BLaER1 treated with 17β-estradiol and CSF1 and Interleukin-3, amounts not matched to agents 10 nM and 100 nM (cell line): ENCODE measurements at regions not wholly inside any gene's neighbourhood (a gene's known extent, or its start where the extent isn't known, plus 50 kb on each side); places are given as distances from the start of the nearest gene placed in this dataset.
A peak's percentile ranks its signal among the peaks of the same experiment; 100 is the strongest.
"Not testable (repeated sequence)": the region's sequence is repeated elsewhere in the genome, so short reads cannot be mapped to it uniquely, and the experiment has no call there.

Experiments
- H3K27ac ChIP-seq, 11 experiments: shearing (Covaris generic); formaldehyde crosslinking; 2 replicates each; pipeline ENCODE4 v1.8.1; 2022
- H3K27me3 ChIP-seq, 11 experiments: shearing (Covaris generic); formaldehyde crosslinking; 2 replicates each; pipeline ENCODE4 v1.8.1; 2022
- H3K36me3 ChIP-seq, 11 experiments: shearing (Covaris generic); formaldehyde crosslinking; 2 replicates each; pipeline ENCODE4 v1.8.1; 2022
- H3K4me1 ChIP-seq, 10 experiments: shearing (Covaris generic); formaldehyde crosslinking; 2 replicates each; pipeline ENCODE4 v1.8.1; 2022
- H3K4me2 ChIP-seq, 11 experiments: shearing (Covaris generic); formaldehyde crosslinking; 2 replicates each; pipeline ENCODE4 v1.8.1; 2022
- H3K4me3 ChIP-seq, 10 experiments: shearing (Covaris generic); formaldehyde crosslinking; 2 replicates each; pipeline ENCODE4 v1.8.1; 2022
- H3K9ac ChIP-seq, 11 experiments: shearing (Covaris generic); formaldehyde crosslinking; 2 replicates each; pipeline ENCODE4 v1.8.1; 2022
- H3K9me3 ChIP-seq, 11 experiments: shearing (Covaris generic); formaldehyde crosslinking; replicated peaks in 1 of 11; 2 replicates each; pipeline ENCODE4 v1.8.1; 2022
- H4K20me1 ChIP-seq, 11 experiments: shearing (Covaris generic); formaldehyde crosslinking; 2 replicates each; pipeline ENCODE4 v1.8.1; 2022
- Cebpa-rat ChIP-seq, 11 experiments: shearing (Covaris generic); IDR thresholded peaks; 2 replicates each; pipeline ENCODE4 v1.8.1; 2022

- Histone ChIP-seq H3K27me3 (no peaks in the 10 kb centered on the region), H4K20me1 (no peaks in the 10 kb centered on the region), H3K27ac (no peak overlapping the region), H3K4me1 (peaks cover 4 to 23% (median 11%) of the 10 kb centered on the region in 10 experiments; a peak in 16 of 20 replicates), H3K4me2 (peak overlapping the region in 3 of 11 experiments; percentile 36 to 41 (median 40); a peak in 3 of 22 replicates), H3K9me3 (peaks cover 15 to 29% (median 22%) of the 10 kb centered on the region in 11 experiments), H3K4me3 (no peak overlapping the region), H3K9ac (no peak overlapping the region), H3K36me3 (no peaks in the 10 kb centered on the region)
- TF ChIP-seq Cebpa-rat (IDR thresholded peaks at IDR 0.05), result no peak
Measured at GRCh38 chr14:103233328-103233727, 100.7 kb upstream of the EIF5 start.

- peaks cover 30 to 44% (median 37%) of the 10 kb centered on the region in 11 experiments for H3K9me3 ChIP-seq
- not testable (repeated sequence) for H3K4me3 ChIP-seq, H4K20me1 ChIP-seq, H3K27me3 ChIP-seq, H3K27ac ChIP-seq, H3K9ac ChIP-seq, H3K4me2 ChIP-seq, H3K36me3 ChIP-seq
- H3K4me1 ChIP-seq, result peaks cover 4 to 23% (median 11%) of the 10 kb centered on the region in 10 experiments; a peak in 16 of 20 replicates
Measured at GRCh38 chr14:103234826-103235225, 99.2 kb upstream of the EIF5 start.

- H3K9me3 ChIP-seq, result peaks cover 37 to 50% (median 43%) of the 10 kb centered on the region in 11 experiments
- not testable (repeated sequence) for H3K9ac ChIP-seq, H3K27ac ChIP-seq, H4K20me1 ChIP-seq, H3K27me3 ChIP-seq, H3K36me3 ChIP-seq, H3K4me3 ChIP-seq
- peaks cover under 1 to 18% (median 9%) of the 10 kb centered on the region in 10 experiments; a peak in 16 of 20 replicates for H3K4me1 ChIP-seq
- H3K4me2 ChIP-seq, result peak overlapping the region in 3 of 11 experiments; percentile 3 to 62 (median 38); a peak in 2 of 22 replicates
Measured at GRCh38 chr14:103235506-103235905, 98.5 kb upstream of the EIF5 start.

- 0 out of 22 replicates have a peak, but pooled peaks cover 0 to 5% (median 0%) of the 10 kb centered on the region in 11 experiments for H3K36me3 ChIP-seq
- H3K9me3 ChIP-seq, result peaks cover 52 to 84% (median 69%) of the 10 kb centered on the region in 11 experiments
- H3K4me1 ChIP-seq, result peaks cover 0 to 10% (median 0%) of the 10 kb centered on the region in 10 experiments; a peak in 2 of 20 replicates
- no peaks in the 10 kb centered on the region for H3K27me3 ChIP-seq
- H3K9ac ChIP-seq, result no peak overlapping the region
- no peak overlapping the region; a peak in 1 of 20 replicates for H3K4me3 ChIP-seq
- no peak for TF ChIP-seq Cebpa-rat (IDR thresholded peaks at IDR 0.05)
- no peak overlapping the region for H3K4me2 ChIP-seq
- no peaks in the 10 kb centered on the region for H4K20me1 ChIP-seq
- H3K27ac ChIP-seq, result no peak overlapping the region
Measured at GRCh38 chr14:103239751-103240150, 94.3 kb upstream of the EIF5 start.

GRCh38 chr14:103241531-103241930, 92.5 kb upstream of the EIF5 start:
- H3K27me3 ChIP-seq, result no peaks in the 10 kb centered on the region
- H3K4me3 ChIP-seq, result no peak overlapping the region
- no peak for TF ChIP-seq Cebpa-rat (IDR thresholded peaks at IDR 0.05)
- no peak overlapping the region for H3K9ac ChIP-seq
- H3K9me3 ChIP-seq, result peaks cover 52 to 81% (median 64%) of the 10 kb centered on the region in 11 experiments
- H3K36me3 ChIP-seq, result 0 out of 22 replicates have a peak, but pooled peaks cover 0 to 5% (median 0%) of the 10 kb centered on the region in 11 experiments
- no peak overlapping the region for H3K4me2 ChIP-seq
- H3K27ac ChIP-seq, result no peak overlapping the region
- no peaks in the 10 kb centered on the region for H4K20me1 ChIP-seq
- H3K4me1 ChIP-seq, result 0 out of 20 replicates have a peak, but pooled peaks cover 0 to 4% (median 0%) of the 10 kb centered on the region in 10 experiments

- H3K4me2 ChIP-seq, result no peak overlapping the region
- no peak overlapping the region for H3K27ac ChIP-seq
- no peaks in the 10 kb centered on the region for H3K27me3 ChIP-seq
- 0 out of 20 replicates have a peak, but pooled peaks cover 0 to 4% (median 0%) of the 10 kb centered on the region in 10 experiments for H3K4me1 ChIP-seq
- no peak overlapping the region for H3K9ac ChIP-seq
- no peak for TF ChIP-seq Cebpa-rat (IDR thresholded peaks at IDR 0.05)
- no peaks in the 10 kb centered on the region for H4K20me1 ChIP-seq
- H3K4me3 ChIP-seq, result no peak overlapping the region
- H3K36me3 ChIP-seq, result 0 out of 22 replicates have a peak, but pooled peaks cover 0 to 5% (median 0%) of the 10 kb centered on the region in 11 experiments
- H3K9me3 ChIP-seq, result peaks cover 27 to 57% (median 43%) of the 10 kb centered on the region in 11 experiments
Measured at GRCh38 chr14:103243764-103244737, 90.0 kb upstream of the EIF5 start.

- H4K20me1 ChIP-seq, H3K36me3 ChIP-seq, H3K4me3 ChIP-seq, H3K27ac ChIP-seq, H3K4me1 ChIP-seq, H3K9ac ChIP-seq, H3K4me2 ChIP-seq, H3K27me3 ChIP-seq: not testable (repeated sequence)
- H3K9me3 ChIP-seq, result peaks cover 11 to 41% (median 28%) of the 10 kb centered on the region in 11 experiments
Measured at GRCh38 chr14:103245624-103246031, 88.4 kb upstream of the EIF5 start.

- no peak overlapping the region for H3K4me3 ChIP-seq
- H3K9ac ChIP-seq, result no peak overlapping the region
- no peaks in the 10 kb centered on the region for H4K20me1 ChIP-seq
- H3K9me3 ChIP-seq, result peaks cover 7 to 36% (median 23%) of the 10 kb centered on the region in 11 experiments; a peak in 20 of 22 replicates
- H3K27me3 ChIP-seq, result no peaks in the 10 kb centered on the region
- no peaks in the 10 kb centered on the region for H3K36me3 ChIP-seq
- 0 out of 20 replicates have a peak, but pooled peaks cover 0 to under 1% (median 0%) of the 10 kb centered on the region in 10 experiments for H3K4me1 ChIP-seq
- H3K4me2 ChIP-seq, result no peak overlapping the region
- no peak overlapping the region for H3K27ac ChIP-seq
- TF ChIP-seq Cebpa-rat (IDR thresholded peaks at IDR 0.05), result no peak
Measured at GRCh38 chr14:103246070-103246469, 88.0 kb upstream of the EIF5 start.

- 0 out of 22 replicates have a peak, but pooled peaks of 2 of the 11 experiments have one; percentile 23 to 26 for TF ChIP-seq Cebpa-rat (IDR thresholded peaks at IDR 0.05)
- no peaks in the 10 kb centered on the region for H3K27me3 ChIP-seq
- peaks cover 5 to 30% (median 19%) of the 10 kb centered on the region in 11 experiments; a peak in 17 of 22 replicates for H3K9me3 ChIP-seq
- H3K4me1 ChIP-seq, result no peaks in the 10 kb centered on the region
- no peak overlapping the region for H3K4me2 ChIP-seq
- no peak overlapping the region for H3K27ac ChIP-seq
- no peak overlapping the region for H3K4me3 ChIP-seq
- no peaks in the 10 kb centered on the region for H3K36me3 ChIP-seq
- H4K20me1 ChIP-seq, result no peaks in the 10 kb centered on the region
- no peak overlapping the region for H3K9ac ChIP-seq
Measured at GRCh38 chr14:103247169-103247606, 86.8 kb upstream of the EIF5 start.
